HCT116 (cell line): ENCODE measurements at regions not wholly inside any gene's neighbourhood (a gene's known extent, or its start where the extent isn't known, plus 50 kb on each side); places are given as distances from the start of the nearest gene placed in this dataset.

Source experiments
- ATAC-seq: fragments of 200-7000 bp; cut with Tn5 transposase; 2 replicates; pipeline ENCODE4 v1.9.1; 2020; ENCODE audit warnings: mild to moderate bottlenecking, moderate library complexity
- BruUV-seq: library from RNA; stranded (reverse); fragments of 400-500 nt; replicated peaks from 2 replicates; lab custom pipeline; 2021; lab: Mats Ljungman, UMichigan
- CTCF ChIA-PET: fragments of 300-600 bp; sonication (Branson Sonifier 250); formaldehyde crosslinking; loops from one replicate; lab custom pipeline; 2021; ENCODE audit warnings: antibody characterized with exemption; lab: Charles Lee
- POLR2A ChIA-PET: fragments of 300-600, 350-600 bp; sonication (Branson Sonifier 250); formaldehyde crosslinking; loops from one replicate; lab custom pipeline; 2021; ENCODE audit warnings: antibody characterized with exemption; lab: Charles Lee
- RAD21 ChIA-PET, 2 experiments: fragments of 300-600 bp; sonication (Branson Sonifier 250); formaldehyde crosslinking; loops; one replicate each; lab custom pipeline; 2023; ENCODE audit warnings: low total read pairs in 2 of 2; ENCODE audit not compliant: uncharacterized antibody in 2 of 2, unreplicated experiment in 2 of 2, low non-redundant PET in 1 of 2; lab: Charles Lee
- DNase-seq: peaks from one replicate; pipeline ENCODE4 v3.0.0-alpha.2; 2010; ENCODE audit warnings: low read depth, low spot score
- H2AFZ ChIP-seq: fragments of 200-600 bp; shearing (Covaris generic), sonication (generic); 2 replicates; pipeline ENCODE4 v1.6.1; 2017; ENCODE audit warnings: low read depth, mixed run types, mixed read lengths, antibody characterized with exemption, low read length; ENCODE audit not compliant: poor library complexity, severe bottlenecking
- H3K27ac ChIP-seq: 2 replicates; pipeline ENCODE4 v1.5.1; 2012; ENCODE audit warnings: low read depth, low read length
- H3K27me3 ChIP-seq: fragments of 200-600 bp; sonication (generic); 2 replicates; pipeline ENCODE4 v1.6.1; 2016; ENCODE audit warnings: mixed run types, low read length, mixed read lengths; ENCODE audit not compliant: insufficient read depth
- H3K36me3 ChIP-seq, 2 experiments: fragments of 200-500 bp in 1 of 2; fragments of 200-600 bp in 1 of 2; sonication (Bioruptor generic) in 1 of 2; sonication (generic) in 1 of 2; 2 replicates each; pipeline versions ENCODE4 v1.5.1 to v1.6.1; 2014 to 2016; ENCODE audit warnings: low read length in 2 of 2, inconsistent platforms in 1 of 2, mixed read lengths in 1 of 2, mixed run types in 1 of 2; ENCODE audit not compliant: insufficient read depth in 2 of 2, control insufficient read depth in 1 of 2
- H3K4me1 ChIP-seq, 2 experiments: fragments of 200-600 bp in 1 of 2; sonication (generic) in 1 of 2; 2 replicates each; pipeline versions ENCODE4 v1.5.1 to v1.6.1; 2012 to 2017; ENCODE audit warnings: low read length in 2 of 2, inconsistent platforms in 1 of 2, mild to moderate bottlenecking in 1 of 2, mixed read lengths in 1 of 2, mixed run types in 1 of 2, moderate library complexity in 1 of 2; ENCODE audit not compliant: insufficient read depth in 2 of 2, control insufficient read depth in 1 of 2
- H3K4me2 ChIP-seq: fragments of 200-600 bp; sonication (generic); 2 replicates; pipeline ENCODE4 v1.6.1; 2017; ENCODE audit warnings: mixed run types, low read length, mixed read lengths
- H3K4me3 ChIP-seq, 2 experiments: fragments of 200-600 bp in 1 of 2; sonication (generic) in 1 of 2; replicated peaks in 1 of 2; 2 replicates each; pipeline ENCODE4 v1.5.1; 2011 to 2016; ENCODE audit warnings: low read length in 2 of 2, control low read depth in 1 of 2, low read depth in 1 of 2, mild to moderate bottlenecking in 1 of 2, mixed read lengths in 1 of 2, mixed run types in 1 of 2
- H3K79me2 ChIP-seq: fragments of 200-600 bp; sonication (generic); 2 replicates; pipeline ENCODE4 v1.6.1; 2017; ENCODE audit warnings: mild to moderate bottlenecking, mixed run types, low read length, moderate library complexity, mixed read lengths; ENCODE audit not compliant: insufficient read depth
- H3K9ac ChIP-seq: fragments of 200-600 bp; sonication (generic); 2 replicates; pipeline ENCODE4 v1.6.1; 2016; ENCODE audit warnings: low read length, mixed read lengths
- H3K9me2 ChIP-seq: fragments of 200-600 bp; sonication (generic), shearing (Covaris generic); 2 replicates; pipeline ENCODE4 v1.6.1; 2017; ENCODE audit warnings: mixed run types, mild to moderate bottlenecking, moderate library complexity; ENCODE audit not compliant: insufficient read depth
- H3K9me3 ChIP-seq, 2 experiments: fragments of 200-500 bp in 1 of 2; fragments of 200-600 bp in 1 of 2; sonication (Bioruptor generic) in 1 of 2; sonication (generic) in 1 of 2; 2 replicates each; pipeline ENCODE4 v1.6.1; 2014 to 2017; ENCODE audit warnings: low read length in 2 of 2, mixed read lengths in 2 of 2, inconsistent platforms in 1 of 2, low read depth in 1 of 2, mild to moderate bottlenecking in 1 of 2, mixed run types in 1 of 2, moderate library complexity in 1 of 2; ENCODE audit not compliant: control insufficient read depth in 1 of 2, insufficient read depth in 1 of 2
- H4K20me1 ChIP-seq: fragments of 200-600 bp; sonication (generic), shearing (Covaris generic); 2 replicates; pipeline ENCODE4 v1.6.1; 2017; ENCODE audit warnings: mixed run types, mild to moderate bottlenecking, moderate library complexity; ENCODE audit not compliant: insufficient read depth
- ATF3 ChIP-seq: IDR thresholded peaks from 2 replicates; pipeline ENCODE4 v1.6.1; 2012
- CEBPB ChIP-seq: IDR thresholded peaks from 2 replicates; pipeline ENCODE4 v1.6.1; 2012; ENCODE audit warnings: low read depth
- EZH2 ChIP-seq: fragments of 200-600 bp; sonication (generic); IDR thresholded peaks from 2 replicates; pipeline ENCODE4 v1.6.1; 2017; ENCODE audit warnings: antibody characterized with exemption, mixed run types
- EZH2phosphoT487 ChIP-seq: fragments of 200-600 bp; IDR thresholded peaks from 2 replicates; pipeline ENCODE4 v1.6.1; 2018; ENCODE audit warnings: antibody characterized with exemption, borderline replicate concordance
- FOSL1 ChIP-seq: IDR thresholded peaks from 2 replicates; pipeline ENCODE4 v1.6.1; 2012; ENCODE audit warnings: low read depth
- JUND ChIP-seq: IDR thresholded peaks from 2 replicates; pipeline ENCODE4 v1.6.1; 2012
- POLR2A ChIP-seq: IDR thresholded peaks from 2 replicates; pipeline ENCODE4 v1.7.0; 2011; ENCODE audit warnings: borderline replicate concordance; ENCODE audit not compliant: insufficient read depth, insufficient read length; ENCODE audit errors: extremely low read depth
- RAD21 ChIP-seq: IDR thresholded peaks from 2 replicates; pipeline ENCODE4 v1.6.1; 2012; ENCODE audit warnings: low read depth, mild to moderate bottlenecking
- REST ChIP-seq: IDR thresholded peaks from 2 replicates; pipeline ENCODE4 v1.6.1; 2012; ENCODE audit warnings: low read depth
- SRF ChIP-seq: IDR thresholded peaks from 2 replicates; pipeline ENCODE4 v1.6.1; 2012; ENCODE audit warnings: low read depth
- ZBTB33 ChIP-seq: IDR thresholded peaks from 2 replicates; pipeline ENCODE4 v1.6.1; 2011; ENCODE audit warnings: mild to moderate bottlenecking, low read length, moderate library complexity; ENCODE audit not compliant: insufficient replicate concordance; ENCODE audit errors: extremely low read depth
- ZFX ChIP-seq: fragments of 450-650 bp; IDR thresholded peaks from 2 replicates; pipeline ENCODE4 v1.6.1; 2017
- intact Hi-C: fragments of 100-400 bp; cut with micrococcal nuclease; formaldehyde crosslinking; loops from 2 replicates; pipeline ENCODE4 v1.10.0; 2022

GRCh38 chr7:153503093-153503492 lies 549.1 kb upstream of the DPP6 start:
- H3K27me3 ChIP-seq = no peaks in the 10 kb centered on the region
- H3K79me2 ChIP-seq = no peaks in the 10 kb centered on the region
- no peak overlapping the region for H3K9ac ChIP-seq
- ChIA-PET CTCF (no interaction called here), POLR2A (no interaction called here), RAD21 (no interaction called here)
- H3K9me3 ChIP-seq = peaks cover 3 to 14% of the 10 kb centered on the region in 2 experiments; a peak in 2 of 4 replicates
- no peak for TF ChIP-seq SRF
- TF ChIP-seq RAD21 = no peak
- no peak for TF ChIP-seq ATF3
- no peak for TF ChIP-seq ZFX
- no peak for TF ChIP-seq CEBPB
- no peak for TF ChIP-seq JUND
- TF ChIP-seq EZH2phosphoT487 = no peak
- no peak for TF ChIP-seq FOSL1
- TF ChIP-seq EZH2 = no peak
- no peak for TF ChIP-seq ZBTB33
- no peak for TF ChIP-seq REST
- no peak for TF ChIP-seq POLR2A
- H2AFZ ChIP-seq = no peak overlapping the region
- no peaks in the 10 kb centered on the region for H3K4me1 ChIP-seq
- no peak overlapping the region for H3K4me3 ChIP-seq
- H3K4me2 ChIP-seq = no peak overlapping the region
- H4K20me1 ChIP-seq = no peaks in the 10 kb centered on the region
- H3K9me2 ChIP-seq = no peaks in the 10 kb centered on the region
- intact Hi-C loops = no loop called here
- no peak for ATAC-seq
- H3K27ac ChIP-seq = no peak overlapping the region
- H3K36me3 ChIP-seq = no peaks in the 10 kb centered on the region
- DNase-seq = no peak
- BruUV-seq = no TSS peak
